Ovary (tissue), 7 donors: ENCODE measurements at regions not wholly inside any gene's neighbourhood (a gene's known extent, or its start where the extent isn't known, plus 50 kb on each side); places are given as distances from the start of the nearest gene placed in this dataset.

Source experiments
- DNase-seq, 5 donors: peaks; one replicate each; pipeline ENCODE4 v3.0.0-alpha.2; 2019 to 2020
- H3K27ac ChIP-seq, 2 donors: fragments of 200-600 bp; one replicate each; pipeline versions ENCODE4 v1.5.1 to v1.8.0; 2019 to 2022
- H3K27me3 ChIP-seq: fragments of 200-600 bp; one replicate; pipeline ENCODE4 v1.8.0; 2022
- H3K36me3 ChIP-seq: fragments of 200-600 bp; sonication (generic); one replicate; pipeline ENCODE4 v1.5.1; 2019
- H3K4me1 ChIP-seq: one replicate; pipeline ENCODE4 v1.8.1; 2013; ENCODE audit warnings: mild to moderate bottlenecking, moderate library complexity; ENCODE audit not compliant: insufficient read depth
- H3K4me3 ChIP-seq: fragments of 200-600 bp; sonication (generic); one replicate; pipeline ENCODE4 v1.5.1; 2017
- H3K9me3 ChIP-seq, 2 donors: fragments of 200-600 bp in 1 of 2; sonication (generic) in 1 of 2; one replicate each; pipeline versions ENCODE4 v1.5.1 to v1.8.1; 2013 to 2019; ENCODE audit warnings: mild to moderate bottlenecking in 1 of 2, moderate library complexity in 1 of 2
- EP300 ChIP-seq: sonication (generic); formaldehyde crosslinking; IDR thresholded peaks from one replicate; pipeline ENCODE4 v1.6.1; 2017; ENCODE audit warnings: antibody characterized with exemption
- POLR2A ChIP-seq: fragments of 450-650 bp; IDR thresholded peaks from one replicate; pipeline ENCODE4 v1.6.1; 2017; ENCODE audit warnings: antibody characterized with exemption, mild to moderate bottlenecking, moderate library complexity
- WGBS, 3 donors: extraction: QIAGEN DNeasy Blood & Tissue Kit in 1 of 3; methylation state at CpG; one replicate each; pipeline versions ENCODE4 v1.1.5 to v1.1.7; 2013 to 2017; 5-methylcytosine and 5-hydroxymethylcytosine counted together
- intact Hi-C, 4 donors: fragments of 100-400 bp; cut with DNase I; formaldehyde crosslinking; loops; one replicate each; pipeline versions ENCODE4 v1.11.0 to v1.15.1; 2022 to 2023
- TF ChIP-seq, protein P1 (sequence below), 3 donors: fragments of 450-650 bp in 2 of 3; fragments of 200-600 bp in 1 of 3; IDR thresholded peaks; one replicate each; pipeline versions ENCODE4 v1.5.1 to v1.8.0; 2016 to 2022; ENCODE audit warnings: antibody characterized with exemption in 3 of 3, mild to moderate bottlenecking in 1 of 3
- donor health status: DM: no; HTN: no; CAD: no; lungs with moderate emphysema.
- donor health status: DM: no; HTN: no; CAD: no.
- donor health status: Bipolar disorder and iron deficiency.
- donor health status: DM: no; HTN: no; CAD: no.
- donor health status: DM: yes; HTN: yes; CAD: no.

- no peak for TF ChIP-seq POLR2A
- TF ChIP-seq, protein P1, sequence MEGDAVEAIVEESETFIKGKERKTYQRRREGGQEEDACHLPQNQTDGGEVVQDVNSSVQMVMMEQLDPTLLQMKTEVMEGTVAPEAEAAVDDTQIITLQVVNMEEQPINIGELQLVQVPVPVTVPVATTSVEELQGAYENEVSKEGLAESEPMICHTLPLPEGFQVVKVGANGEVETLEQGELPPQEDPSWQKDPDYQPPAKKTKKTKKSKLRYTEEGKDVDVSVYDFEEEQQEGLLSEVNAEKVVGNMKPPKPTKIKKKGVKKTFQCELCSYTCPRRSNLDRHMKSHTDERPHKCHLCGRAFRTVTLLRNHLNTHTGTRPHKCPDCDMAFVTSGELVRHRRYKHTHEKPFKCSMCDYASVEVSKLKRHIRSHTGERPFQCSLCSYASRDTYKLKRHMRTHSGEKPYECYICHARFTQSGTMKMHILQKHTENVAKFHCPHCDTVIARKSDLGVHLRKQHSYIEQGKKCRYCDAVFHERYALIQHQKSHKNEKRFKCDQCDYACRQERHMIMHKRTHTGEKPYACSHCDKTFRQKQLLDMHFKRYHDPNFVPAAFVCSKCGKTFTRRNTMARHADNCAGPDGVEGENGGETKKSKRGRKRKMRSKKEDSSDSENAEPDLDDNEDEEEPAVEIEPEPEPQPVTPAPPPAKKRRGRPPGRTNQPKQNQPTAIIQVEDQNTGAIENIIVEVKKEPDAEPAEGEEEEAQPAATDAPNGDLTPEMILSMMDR (IDR thresholded peaks at IDR 0.05) = no peak
- TF ChIP-seq EP300 = no peak
- Histone ChIP-seq H3K27me3 (no peaks in the 10 kb centered on the region), H3K4me3 (no peak overlapping the region), H3K36me3 (no peaks in the 10 kb centered on the region), H3K4me1 (peaks cover 2% of the 10 kb centered on the region), H3K27ac (no peak overlapping the region), H3K9me3 (no peaks in the 10 kb centered on the region)
- intact Hi-C loops = no loop called here
- WGBS, 3 donors = 2 to 7% (median 5%) methylated on average over 9 of the region's 9 CpGs
- peak; percentile 72 to 81 (median 79) for DNase-seq
These were observed 249.9 kb upstream of the RBBP8 start for GRCh38 chr18:22683196-22683676.

- Histone ChIP-seq H3K27me3 (no peaks in the 10 kb centered on the region), H3K36me3 (no peaks in the 10 kb centered on the region), H3K9me3 (no peaks in the 10 kb centered on the region), H3K4me1 (peaks cover 2% of the 10 kb centered on the region), H3K4me3 (no peak overlapping the region), H3K27ac (no peak overlapping the region)
- WGBS, 3 donors = 40 to 53% (median 46%) methylated on average over 2 of the region's 2 CpGs
- DNase-seq = no peak
- no peak for TF ChIP-seq POLR2A
- no peak for TF ChIP-seq EP300
- TF ChIP-seq, protein P1 (IDR thresholded peaks at IDR 0.05) = no peak
- intact Hi-C loops = no loop called here
These were observed 249.3 kb upstream of the RBBP8 start for GRCh38 chr18:22683786-22684185.

DNA sequence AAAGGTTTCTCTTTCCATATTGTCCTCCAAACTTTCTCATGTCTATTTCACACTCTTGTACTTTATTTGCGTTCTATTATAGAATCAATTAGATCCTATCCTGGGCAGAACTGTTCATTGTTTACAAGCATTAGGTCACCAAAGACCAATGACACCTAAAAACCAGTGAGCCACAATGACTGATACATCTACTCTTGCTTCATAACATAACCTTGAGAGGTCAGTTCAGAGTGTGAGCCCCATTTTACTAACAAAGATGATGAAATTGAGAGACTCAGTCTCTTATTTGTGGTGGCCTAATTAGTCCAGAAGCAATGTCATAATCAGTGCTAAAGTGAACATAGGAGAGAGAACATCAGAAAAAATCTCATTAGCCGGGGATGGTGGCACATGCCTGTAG, 248.9 kb upstream of the RBBP8 start:
- H3K4me1 ChIP-seq = peaks cover 2% of the 10 kb centered on the region
- H3K27me3 ChIP-seq = no peaks in the 10 kb centered on the region
- no peak overlapping the region for H3K4me3 ChIP-seq
- no peak for DNase-seq
- no peak overlapping the region for H3K27ac ChIP-seq
- intact Hi-C loops = no loop called here
- 91 to 95% (median 93%) methylated on average over 2 of the region's 2 CpGs for WGBS, 3 donors
- TF ChIP-seq, protein P1 (IDR thresholded peaks at IDR 0.05) = no peak
- no peak for TF ChIP-seq POLR2A
- TF ChIP-seq EP300 = no peak
- no peaks in the 10 kb centered on the region for H3K9me3 ChIP-seq
- no peaks in the 10 kb centered on the region for H3K36me3 ChIP-seq

DNA sequence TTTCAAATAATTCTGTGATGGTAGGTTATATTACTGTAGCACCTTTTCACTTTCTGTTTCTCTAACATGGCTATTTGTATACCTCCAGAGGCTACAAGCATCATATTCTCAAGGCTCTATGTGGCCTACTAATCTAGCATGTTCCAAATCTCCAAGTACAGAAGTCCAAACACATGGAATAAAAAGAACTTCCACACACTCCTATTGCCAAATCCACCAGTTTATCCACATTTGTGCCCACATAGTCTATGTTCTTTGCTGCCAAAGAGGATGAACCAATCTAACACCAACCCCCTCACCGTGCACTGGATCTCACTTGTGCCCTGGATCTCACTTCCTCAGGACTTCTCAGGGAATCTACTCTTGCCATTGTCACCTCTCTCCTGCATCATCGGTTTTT, 247.3 kb upstream of the RBBP8 start:
- Histone ChIP-seq H3K9me3 (no peaks in the 10 kb centered on the region), H3K27ac (no peak overlapping the region), H3K4me1 (peaks cover 2% of the 10 kb centered on the region), H3K4me3 (no peak overlapping the region), H3K36me3 (no peaks in the 10 kb centered on the region), H3K27me3 (no peaks in the 10 kb centered on the region)
- intact Hi-C loops = no loop called here
- 93 to 95% (median 94%) methylated on average over 2 of the region's 2 CpGs for WGBS, 3 donors
- DNase-seq = no peak
- TF ChIP-seq EP300 (no peak), POLR2A (no peak)
- TF ChIP-seq, protein P1 (IDR thresholded peaks at IDR 0.05) = no peak
